K562 (cell line): ENCODE measurements at regions not wholly inside any gene's neighbourhood (a gene's known extent, or its start where the extent isn't known, plus 50 kb on each side); places are given as distances from the start of the nearest gene placed in this dataset.

ENCODE experiments used
- EP400 ChIP-seq: fragments of 450-650 bp; IDR thresholded peaks from 2 replicates; pipeline ENCODE4 v1.6.1; 2017; ENCODE audit warnings: antibody characterized with exemption, mild to moderate bottlenecking, moderate library complexity
- ILF3 ChIP-seq: fragments of 450-650 bp; IDR thresholded peaks from 2 replicates; pipeline ENCODE4 v1.6.1; 2018; ENCODE audit warnings: antibody characterized with exemption, mild to moderate bottlenecking, moderate library complexity, borderline replicate concordance
- JUND ChIP-seq, 2 experiments: IDR thresholded peaks; 2 replicates in 1 of 2; 3 replicates in 1 of 2; pipeline ENCODE4 v1.6.1; 2011; ENCODE audit warnings: borderline replicate concordance in 2 of 2, low read depth in 2 of 2, low read length in 2 of 2, improper control_type of control experiment in 1 of 2, missing biosample characterization in 1 of 2, missing genetic modification characterization in 1 of 2, missing genetic modification reagents in 1 of 2
- MLLT1 ChIP-seq, 2 experiments: fragments of 450-650 bp; IDR thresholded peaks; 2 replicates each; pipeline ENCODE4 v1.6.1; 2016
- SRF ChIP-seq, 2 experiments: fragments of 250-450, 450-650 bp in 1 of 2; sonication (Bioruptor Pico) in 1 of 2; sonication (generic) in 1 of 2; formaldehyde crosslinking; IDR thresholded peaks; 2 replicates each; pipeline versions ENCODE4 v1.5.0 to v1.5.1; 2020 to 2022; ENCODE audit warnings: mild to moderate bottlenecking in 1 of 2, missing genetic modification reagents in 1 of 2
- STAG1 ChIP-seq: sonication (generic); formaldehyde crosslinking; IDR thresholded peaks from 2 replicates; pipeline ENCODE4 v1.5.0; 2020; ENCODE audit warnings: missing genetic modification reagents, borderline replicate concordance
- THAP12 ChIP-seq: fragments of 250-450 bp; sonication (Bioruptor Pico); IDR thresholded peaks from 2 replicates; pipeline ENCODE4 v1.9.0; 2021; ENCODE audit warnings: mild to moderate bottlenecking, inconsistent platforms
- THRAP3 ChIP-seq: fragments of 450-650 bp; IDR thresholded peaks from 2 replicates; pipeline ENCODE4 v1.6.1; 2016; ENCODE audit warnings: mild to moderate bottlenecking, inconsistent platforms, borderline replicate concordance
- ZBTB1 ChIP-seq: sonication (generic); formaldehyde crosslinking; IDR thresholded peaks from 2 replicates; pipeline ENCODE4 v1.8.1; 2023; ENCODE audit warnings: missing genetic modification reagents, low read depth, mild to moderate bottlenecking, borderline replicate concordance
- ZBTB40 ChIP-seq, 2 experiments: fragments of 450-650 bp in 1 of 2; sonication (generic) in 1 of 2; formaldehyde crosslinking in 1 of 2; IDR thresholded peaks; 2 replicates each; pipeline versions ENCODE4 v1.7.1 to v1.9.0; 2016 to 2022; ENCODE audit warnings: inconsistent platforms in 1 of 2, mild to moderate bottlenecking in 1 of 2, missing genetic modification reagents in 1 of 2
- ZBTB9 ChIP-seq: fragments of 450-650 bp; formaldehyde crosslinking; IDR thresholded peaks from 2 replicates; pipeline ENCODE4 v1.4.0; 2020; ENCODE audit warnings: mild to moderate bottlenecking, moderate library complexity
- ZNF644 ChIP-seq: fragments of 200-800 bp; sonication (Bioruptor generic); IDR thresholded peaks from 2 replicates; pipeline ENCODE4 v1.6.1; 2016; ENCODE audit warnings: low read depth, missing genetic modification characterization, missing compliant biosample characterization

- TF ChIP-seq ZBTB40 (IDR thresholded peaks at IDR 0.05): 0 out of 2 replicates have a peak, but pooled peaks have one; percentile 18
- TF ChIP-seq ZBTB40 (CRISPR knock-in tag; IDR thresholded peaks at IDR 0.05): no peak
- no peak for TF ChIP-seq SRF (CRISPR knock-in tag; IDR thresholded peaks at IDR 0.05)
- TF ChIP-seq ZBTB1 (CRISPR knock-in tag): no peak
- TF ChIP-seq JUND (IDR thresholded peaks at IDR 0.05; ENCODE audit: borderline replicate concordance, low read depth, low read length): no peak
- TF ChIP-seq JUND (tag; IDR thresholded peaks at IDR 0.05; ENCODE audit: borderline replicate concordance, low read depth, low read length): 0 out of 3 replicates have a peak, but pooled peaks have one; percentile 11
- no peak for TF ChIP-seq THRAP3
- no peak for TF ChIP-seq ILF3
- TF ChIP-seq ZNF644 (tag): peak; percentile 57; the same call in 1 of the 2 replicates
- TF ChIP-seq EP400: 0 out of 2 replicates have a peak, but pooled peaks have one; percentile 33
- no peak for TF ChIP-seq THAP12
- no peak for TF ChIP-seq STAG1 (CRISPR knock-in tag)
- TF ChIP-seq ZBTB9 (CRISPR knock-in tag): peak; percentile 62; the same call in 1 of the 2 replicates
- no peak for TF ChIP-seq MLLT1 (IDR thresholded peaks at IDR 0.05)
These were observed 56.2 kb upstream of the HES1 start (continued) for GRCh38 chr3:194079702-194080172.
